ENCODE measurements at regions not wholly inside any gene's neighbourhood (a gene's known extent, or its start where the extent isn't known, plus 50 kb on each side); places are given as distances from the start of the nearest gene placed in this dataset.
"Not testable (repeated sequence)": the region's sequence is repeated elsewhere in the genome, so short reads cannot be mapped to it uniquely, and the experiment has no call there.

DNA sequence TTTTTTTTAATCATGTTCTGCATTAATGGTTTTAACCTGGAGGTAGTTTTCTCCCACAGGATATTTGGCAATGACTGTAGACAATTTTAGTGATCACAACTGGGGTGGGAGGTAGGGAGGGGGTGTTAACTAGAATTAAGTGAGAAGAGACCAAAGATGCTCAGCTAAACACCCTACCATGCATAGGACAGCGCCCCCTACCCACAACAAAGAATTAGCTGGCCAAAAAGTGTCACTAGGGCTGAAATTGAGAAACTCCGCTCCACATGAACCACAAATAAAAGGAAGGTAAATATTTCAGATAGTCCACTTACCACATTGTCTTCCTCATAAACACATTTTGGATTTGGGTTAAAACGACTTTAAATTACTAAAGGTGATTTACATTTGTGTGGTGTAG, 942.6 kb downstream of the SUCLG1 start:
- no peak for DNase-seq

- DNase-seq, result no peak
Measured at GRCh38 chr2:83487451-83487850, 971.6 kb downstream of the SUCLG1 start.

GRCh38 chr2:83481436-83481835, 977.6 kb downstream of the SUCLG1 start:
- DNase-seq, result no peak

DNA sequence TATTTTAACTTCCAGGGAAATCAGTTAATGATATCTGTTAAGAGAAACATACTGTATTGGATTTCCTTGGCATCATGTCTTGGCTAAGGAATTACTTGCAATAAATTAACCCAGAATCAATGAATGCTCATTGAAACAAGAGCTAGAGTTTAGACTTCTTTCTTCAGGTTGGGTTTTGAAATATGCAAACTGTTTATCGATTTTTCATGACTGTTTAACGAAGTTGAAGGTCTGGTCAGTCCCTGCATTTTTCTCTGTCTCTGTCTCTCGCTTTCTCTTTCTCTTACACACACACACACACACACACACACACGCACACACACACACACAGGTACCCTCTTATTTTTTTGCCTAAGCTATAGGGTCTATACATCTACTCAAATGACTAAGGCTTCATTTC, 981.0 kb downstream of the SUCLG1 start:
- no peak for DNase-seq

GRCh38 chr2:83475371-83475770, 983.7 kb downstream of the SUCLG1 start:
- DNase-seq, result no peak

- DNase-seq, result no peak
Measured at GRCh38 chr2:83471655-83472054, 987.4 kb downstream of the SUCLG1 start.

- DNase-seq, result no peak
Measured at GRCh38 chr2:83470928-83471327, 988.2 kb downstream of the SUCLG1 start.

GRCh38 chr2:83464444-83464843, 994.6 kb downstream of the SUCLG1 start:
- DNase-seq, result no peak

- DNase-seq, result no peak
Measured at GRCh38 chr2:83462881-83463280, 996.2 kb downstream of the SUCLG1 start.

DNA sequence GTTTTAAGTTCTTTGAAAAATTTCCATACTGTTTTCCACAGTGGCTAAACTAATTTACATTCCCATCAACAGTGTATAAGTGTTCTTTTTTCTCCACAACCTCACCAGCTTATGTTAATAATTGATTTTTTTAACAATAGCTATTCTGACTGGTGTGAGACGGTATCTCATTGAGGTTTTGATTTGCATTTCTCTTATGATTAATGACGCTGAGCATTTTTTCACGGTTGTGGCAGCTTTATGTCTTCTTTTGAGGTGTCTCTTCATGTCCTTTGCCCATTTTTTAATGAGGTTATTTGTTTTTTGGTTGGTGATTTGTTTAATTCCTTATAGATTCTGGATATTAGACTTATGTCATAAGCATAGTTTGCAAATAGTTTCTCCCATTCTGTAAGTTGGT, 997.9 kb downstream of the SUCLG1 start:
- no peak for DNase-seq

DNA sequence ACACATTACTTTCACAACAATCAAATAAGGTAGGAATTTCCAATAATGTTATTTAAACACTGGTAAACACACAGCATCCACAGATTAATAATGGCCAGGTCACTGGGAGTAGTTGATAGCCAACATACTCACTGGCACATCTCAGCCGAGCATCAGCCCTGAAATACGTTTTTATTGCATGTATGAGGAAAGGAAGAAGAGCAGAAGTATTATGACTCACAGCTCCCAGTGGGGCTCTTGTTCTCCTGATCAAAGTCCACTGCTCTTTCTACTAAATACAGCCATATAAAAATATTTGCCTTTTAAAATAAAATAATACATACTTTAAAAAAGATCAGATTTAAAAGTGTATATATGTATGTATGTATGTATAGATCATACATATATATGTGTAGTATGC, 999.6 kb downstream of the SUCLG1 start:
- no peak for DNase-seq

DNA sequence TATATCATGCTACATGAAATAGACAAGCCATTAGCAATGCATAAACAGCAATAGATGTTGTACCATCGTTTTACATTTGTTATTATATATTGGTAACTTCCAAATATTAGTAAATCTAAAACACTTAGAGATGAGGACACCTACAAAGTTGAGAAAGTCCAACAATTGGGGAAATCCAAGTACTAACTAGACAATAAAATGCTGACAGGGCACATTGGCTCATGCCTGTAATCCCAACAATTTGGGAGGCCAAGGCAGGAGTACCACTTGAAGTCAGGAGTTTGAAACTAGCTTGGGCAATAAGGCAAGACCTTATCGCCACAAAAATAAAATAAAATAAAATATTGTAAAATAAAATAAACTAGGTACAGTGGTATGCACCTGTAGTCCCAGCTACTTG, 1023.1 kb downstream of the SUCLG1 start:
- no peak for DNase-seq

GRCh38 chr2:83420993-83421392, 1038.1 kb downstream of the SUCLG1 start:
- no peak for DNase-seq

DNA sequence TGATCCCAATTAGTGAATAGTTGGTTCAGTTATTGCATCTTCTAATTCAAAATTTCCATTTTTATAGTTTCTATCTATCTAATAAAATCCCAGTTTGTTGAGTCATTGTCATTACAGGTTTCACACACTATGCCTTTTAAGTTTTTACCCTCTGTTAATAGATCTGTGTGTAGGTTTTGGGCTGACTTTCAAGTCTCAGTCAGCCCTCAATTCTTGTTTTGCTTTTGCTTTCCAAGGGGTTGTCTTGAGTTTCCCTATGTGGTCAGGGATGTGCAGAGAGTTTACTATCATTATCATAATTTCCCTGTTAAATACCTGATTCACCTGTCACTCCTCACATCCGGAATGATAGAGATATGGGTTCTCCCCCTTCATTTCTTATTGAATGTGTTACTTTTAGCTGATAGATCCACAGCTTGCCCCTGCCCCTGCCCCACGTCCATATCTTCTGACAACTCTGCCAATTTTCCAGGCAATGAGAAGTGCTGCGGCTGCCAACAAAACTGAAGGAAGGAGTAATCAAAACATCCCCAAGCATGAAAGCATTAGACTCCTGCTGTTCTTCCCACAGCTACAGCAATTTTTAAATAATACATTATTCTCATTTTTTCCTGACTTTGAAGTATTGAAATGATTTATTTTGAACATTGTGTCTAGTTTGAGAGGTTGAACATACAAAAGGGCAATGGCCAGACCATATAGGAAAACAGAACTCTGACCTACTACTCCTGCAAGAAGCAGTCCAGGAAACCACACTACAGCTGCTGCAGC, 1064.8 kb downstream of the SUCLG1 start:
- no peak for DNase-seq

DNA sequence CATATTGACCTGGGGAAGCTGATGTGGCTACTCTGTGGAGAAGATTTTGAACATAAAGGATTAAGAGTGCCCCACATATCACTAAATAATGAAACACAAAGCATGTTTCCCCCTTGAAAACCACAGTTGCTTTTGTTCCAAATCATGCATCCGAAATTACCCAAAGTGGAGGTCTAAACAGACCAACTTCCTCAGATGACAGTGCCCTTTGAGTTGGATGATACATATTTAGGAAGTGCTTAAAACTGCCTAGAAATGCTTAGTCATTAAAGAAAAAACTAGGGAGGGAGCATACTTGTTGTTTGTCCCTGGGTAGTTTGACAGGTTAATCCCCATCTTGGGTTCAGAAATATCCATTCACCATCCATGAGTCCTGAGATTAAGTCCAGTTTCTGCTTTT, 1070.3 kb downstream of the SUCLG1 start:
- no peak for DNase-seq

- no peak for DNase-seq
Measured at GRCh38 chr2:83386549-83386948, 1072.5 kb downstream of the SUCLG1 start.

DNA sequence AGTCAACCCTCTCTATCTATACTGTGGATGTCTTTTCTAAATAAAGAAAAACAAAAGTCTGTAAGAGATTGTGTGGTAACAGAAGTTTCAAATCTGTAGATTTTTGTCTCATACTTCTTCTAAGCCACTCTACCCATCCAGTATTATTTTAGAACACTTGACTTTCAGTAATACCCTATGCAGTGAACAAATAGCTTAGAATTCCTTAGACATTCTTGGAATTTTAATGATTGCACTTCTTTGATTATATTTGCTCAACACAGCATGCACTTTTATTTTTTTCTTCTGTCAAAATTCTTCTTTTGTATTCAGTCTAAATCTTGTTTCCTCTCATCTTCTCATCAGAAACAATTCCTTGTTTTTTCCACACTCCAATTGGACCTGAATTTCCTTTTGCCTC, 1080.2 kb downstream of the SUCLG1 start:
- DNase-seq, result no peak

- DNase-seq, result no peak
Measured at GRCh38 chr2:83376731-83377130, 1082.3 kb downstream of the SUCLG1 start.

- DNase-seq, result no peak
Measured at GRCh38 chr2:83370419-83370762, 1088.7 kb downstream of the SUCLG1 start.

DNA sequence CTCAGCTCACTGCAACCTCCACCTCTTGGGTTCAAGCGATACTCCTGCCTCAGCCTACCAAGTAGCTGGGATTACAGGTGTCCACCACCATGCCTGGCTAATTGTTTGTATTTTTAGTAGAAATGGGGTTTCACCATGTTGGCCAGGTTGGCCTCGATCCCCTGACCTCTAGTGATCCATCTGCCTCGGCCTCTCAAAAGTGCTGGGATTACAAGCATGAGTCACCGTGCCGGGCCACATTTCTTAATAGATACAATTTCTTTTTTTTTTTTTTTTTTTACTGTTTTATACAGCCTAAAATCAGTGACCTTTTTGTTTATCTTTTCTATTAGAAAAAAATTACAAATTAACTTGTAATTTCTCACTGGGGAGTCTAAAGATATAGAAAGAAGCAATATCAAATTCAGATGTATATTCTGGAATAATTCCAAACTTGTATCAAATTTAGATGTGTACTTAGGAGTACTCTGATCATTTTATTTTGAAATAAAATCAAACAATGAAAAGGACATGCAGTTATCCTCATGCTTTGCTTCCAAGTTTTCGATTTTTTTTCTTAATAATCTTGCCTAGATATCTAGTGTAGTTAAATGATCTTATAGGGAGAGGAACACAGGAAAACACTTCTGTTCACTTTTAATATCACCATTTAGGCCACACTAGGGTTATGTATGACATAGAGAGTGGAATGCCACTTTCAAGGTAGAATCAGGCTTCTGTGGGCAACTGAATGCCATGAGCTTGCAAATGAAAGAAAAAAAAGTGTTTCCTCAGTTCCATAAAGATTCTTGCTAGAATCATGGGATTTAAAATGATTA, 1089.3 kb downstream of the SUCLG1 start:
- no peak for DNase-seq

- no peak for DNase-seq
Measured at GRCh38 chr2:83368916-83369315, 1090.2 kb downstream of the SUCLG1 start.

GRCh38 chr2:83368461-83368860, 1090.6 kb downstream of the SUCLG1 start:
- no peak for DNase-seq

DNA sequence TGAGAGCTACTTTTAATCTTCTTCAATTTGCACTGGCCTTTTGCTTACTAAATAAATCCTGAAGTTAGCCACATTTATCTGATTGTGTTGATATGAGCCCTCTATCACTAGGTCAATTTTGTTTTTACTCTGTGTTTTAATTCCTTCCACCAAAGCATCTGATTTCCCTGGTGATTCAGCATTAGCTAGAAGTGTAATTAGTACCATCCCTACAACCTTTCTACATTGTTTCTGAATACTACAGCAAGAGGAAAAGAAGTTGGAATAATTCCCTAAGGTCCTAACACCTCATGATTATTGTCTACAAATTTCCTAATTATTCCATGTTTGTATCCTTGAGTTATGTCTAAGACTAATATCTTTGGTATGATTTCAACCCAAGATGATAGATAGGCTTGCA, 1093.6 kb downstream of the SUCLG1 start:
- DNase-seq, result no peak

DNA sequence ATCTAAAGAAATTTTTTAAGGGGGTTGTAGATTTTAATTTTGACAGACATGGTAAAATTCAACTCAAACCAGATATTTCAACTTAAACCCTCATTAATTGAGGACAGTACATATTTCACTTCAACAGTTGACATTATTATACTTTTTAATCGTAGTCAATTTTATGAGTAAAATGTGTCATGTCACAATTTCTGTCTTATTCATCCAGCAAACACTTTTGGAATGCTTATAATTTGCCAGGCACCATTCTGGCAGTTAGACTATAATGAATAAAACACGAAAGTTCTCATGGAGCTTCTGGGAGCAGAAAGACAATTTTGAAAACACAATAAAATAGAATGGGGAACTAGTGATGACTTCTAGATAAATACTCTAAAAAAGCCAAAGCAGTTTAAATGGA, 1094.8 kb downstream of the SUCLG1 start:
- no peak for DNase-seq

DNA sequence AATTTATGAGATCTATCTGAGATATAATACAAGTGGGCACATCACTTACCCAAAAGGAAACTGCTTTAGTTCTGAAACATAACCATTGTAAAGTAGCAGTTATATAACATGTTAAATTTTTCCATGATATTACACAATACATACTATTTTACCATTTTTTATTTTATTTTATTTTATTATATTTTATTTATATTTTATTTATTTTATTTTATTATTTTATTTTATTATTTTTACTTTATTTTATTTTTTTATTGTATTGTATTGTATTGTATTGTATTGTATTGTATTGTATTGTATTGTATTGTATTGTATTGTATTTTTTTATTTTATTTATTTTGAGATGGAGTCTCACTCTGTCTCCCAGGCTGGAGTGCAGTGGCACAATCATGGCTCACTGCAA, 1095.9 kb downstream of the SUCLG1 start:
- DNase-seq, result not testable (repeated sequence)

Data from activated naive CD4-positive, alpha-beta T cell treated with Interleukin-2 at 50 U/mL for 16 hours (primary cell).